NCI-H1930 (cell line): ENCODE measurements at regions not wholly inside any gene's neighbourhood (a gene's known extent, or its start where the extent isn't known, plus 50 kb on each side); places are given as distances from the start of the nearest gene placed in this dataset.

ENCODE experiments used
- DNase-seq, 2 experiments: peaks; one replicate each; lab custom pipeline; 2025; lab: John Stamatoyannopoulos, UW

DNA sequence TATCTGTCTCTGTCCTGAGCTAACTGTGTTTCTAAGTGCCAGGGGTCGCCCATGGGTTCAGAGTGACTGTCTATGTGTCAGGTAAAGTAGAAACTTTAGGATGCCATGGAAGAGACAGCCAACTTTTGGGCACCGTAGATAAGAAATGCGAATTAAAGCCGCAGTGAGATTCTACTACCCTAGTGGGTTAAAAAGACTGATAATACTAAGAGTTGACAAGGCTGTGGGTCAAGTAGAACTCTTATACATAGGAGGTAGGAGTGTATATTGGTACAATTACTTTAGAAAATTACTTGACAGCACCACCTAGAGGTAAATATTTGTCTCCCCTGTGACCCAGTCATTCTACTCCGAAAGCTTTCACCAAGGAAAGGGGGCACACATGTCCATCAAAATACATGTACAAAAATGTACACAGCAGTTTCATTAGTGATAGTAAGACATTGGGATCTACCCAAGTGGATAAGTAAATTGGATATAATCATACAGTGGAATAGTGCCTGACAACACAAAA, 371.3 kb downstream of the SLC4A3 start:
- DNase-seq, result no peak

DNA sequence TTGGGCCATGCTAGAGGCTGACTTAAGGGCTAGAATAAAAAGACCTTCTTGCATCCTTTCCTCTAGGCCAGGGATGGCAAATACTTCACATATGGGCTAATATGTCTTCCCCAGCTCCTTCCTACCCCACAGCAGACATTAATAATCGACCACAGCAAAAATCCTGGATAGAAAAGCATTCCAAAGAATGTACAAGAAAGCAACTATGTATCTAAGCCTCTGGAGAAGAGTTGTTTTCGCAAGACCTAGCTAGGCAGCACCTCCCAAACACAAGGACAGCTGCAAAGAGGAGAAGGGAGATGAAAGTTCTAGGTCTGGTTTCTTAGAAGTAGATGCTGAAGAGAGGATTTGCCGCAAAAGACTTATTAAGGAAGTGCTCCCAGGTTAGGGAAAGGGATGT, 372.6 kb downstream of the SLC4A3 start:
- DNase-seq, result no peak

DNA sequence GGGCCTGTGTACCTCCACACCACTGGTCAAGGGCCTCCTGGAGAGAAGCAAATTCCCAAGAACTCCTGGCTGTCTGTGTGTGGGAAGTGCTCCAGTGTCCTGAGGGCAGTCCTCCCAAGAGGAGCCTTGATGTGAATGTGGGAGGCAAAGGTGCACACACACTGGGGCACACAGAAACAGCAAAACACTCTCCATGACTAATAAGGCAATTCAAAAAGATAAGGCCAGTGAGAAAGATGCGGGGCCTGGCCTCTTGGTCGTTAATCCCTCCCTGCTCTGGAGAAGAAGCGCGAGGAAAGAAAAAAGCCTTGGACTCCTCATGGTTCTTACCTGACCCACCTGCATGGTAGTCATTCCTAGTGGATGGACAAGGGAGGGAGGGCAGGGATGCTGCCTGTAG, 373.2 kb downstream of the SLC4A3 start:
- no peak for DNase-seq

DNA sequence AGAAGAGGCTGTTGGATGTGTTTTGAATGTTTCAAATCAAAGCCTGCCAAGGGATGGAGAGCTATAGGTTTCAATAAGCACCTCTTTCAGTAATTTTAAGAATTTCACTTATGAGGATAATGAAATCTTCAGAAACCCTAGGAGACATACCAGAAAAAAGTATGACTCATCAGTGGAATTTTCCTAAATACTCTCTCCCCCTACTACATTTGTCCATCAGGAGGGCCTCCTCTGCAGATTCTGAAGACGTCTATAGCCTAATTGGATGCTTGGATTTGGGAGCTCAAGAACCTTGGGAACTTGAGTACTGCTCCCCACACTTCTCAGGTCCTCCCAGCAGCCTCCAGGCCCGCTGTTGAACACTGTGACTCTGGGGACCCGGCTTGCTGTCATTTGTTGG, 374.3 kb downstream of the SLC4A3 start:
- no peak for DNase-seq

DNA sequence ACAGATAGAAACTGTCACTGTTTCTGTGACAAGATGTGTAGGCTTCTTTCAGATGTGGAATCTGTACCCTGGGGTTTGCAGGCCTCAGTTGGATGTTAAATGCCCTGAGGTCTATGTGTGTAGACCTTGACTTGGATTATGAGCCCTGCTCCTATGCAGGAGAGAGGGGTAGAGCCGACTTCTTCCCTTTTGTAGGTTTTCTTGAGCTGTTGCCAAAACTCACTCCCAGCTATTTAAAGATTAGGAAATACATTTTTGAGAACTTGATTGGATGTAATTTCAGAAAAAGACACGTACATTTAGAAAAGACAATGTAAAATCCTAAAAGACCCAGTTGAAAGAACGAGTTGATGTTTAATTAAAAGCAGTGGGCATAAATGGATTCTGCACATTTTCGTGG, 374.8 kb downstream of the SLC4A3 start:
- no peak for DNase-seq

DNA sequence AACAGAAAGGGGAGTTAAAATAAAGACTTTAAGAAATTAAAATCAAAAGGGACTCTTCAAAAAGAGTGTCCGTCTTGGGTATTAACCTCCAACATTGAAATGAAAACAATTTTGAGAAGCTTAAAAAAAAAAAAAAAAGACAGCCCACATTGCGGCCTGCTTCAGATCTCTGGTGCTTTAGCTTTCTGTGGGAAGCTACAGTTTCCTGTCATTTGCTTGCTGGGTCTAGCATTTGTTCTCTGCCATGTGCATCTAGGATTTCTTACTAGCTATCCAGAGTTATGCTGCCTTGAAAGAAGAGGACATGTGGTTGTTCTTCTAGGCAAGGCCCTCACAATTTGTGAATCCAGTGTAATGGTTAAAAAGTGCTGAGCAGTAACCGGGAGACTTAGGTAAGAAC, 375.3 kb downstream of the SLC4A3 start:
- no peak for DNase-seq

DNA sequence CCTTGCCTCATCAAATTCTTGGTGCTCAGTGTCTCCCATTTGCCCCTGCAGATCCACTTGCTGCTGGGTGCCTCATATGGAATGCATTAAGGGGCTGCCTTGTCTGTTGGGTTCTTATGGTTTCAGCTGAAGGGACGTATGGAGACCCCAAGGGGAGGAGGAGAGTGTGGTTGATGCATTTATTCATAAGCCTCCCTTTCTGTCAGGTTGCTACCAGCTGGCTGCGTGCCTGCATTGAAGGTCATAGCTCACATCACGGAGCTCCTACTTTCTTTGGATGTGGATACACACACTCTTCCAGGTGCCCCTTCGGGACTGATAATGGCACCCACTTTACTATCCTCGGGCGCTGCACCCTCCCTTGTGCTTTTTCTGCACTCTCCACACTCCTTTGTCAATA, 377.9 kb downstream of the SLC4A3 start:
- DNase-seq, result no peak

DNA sequence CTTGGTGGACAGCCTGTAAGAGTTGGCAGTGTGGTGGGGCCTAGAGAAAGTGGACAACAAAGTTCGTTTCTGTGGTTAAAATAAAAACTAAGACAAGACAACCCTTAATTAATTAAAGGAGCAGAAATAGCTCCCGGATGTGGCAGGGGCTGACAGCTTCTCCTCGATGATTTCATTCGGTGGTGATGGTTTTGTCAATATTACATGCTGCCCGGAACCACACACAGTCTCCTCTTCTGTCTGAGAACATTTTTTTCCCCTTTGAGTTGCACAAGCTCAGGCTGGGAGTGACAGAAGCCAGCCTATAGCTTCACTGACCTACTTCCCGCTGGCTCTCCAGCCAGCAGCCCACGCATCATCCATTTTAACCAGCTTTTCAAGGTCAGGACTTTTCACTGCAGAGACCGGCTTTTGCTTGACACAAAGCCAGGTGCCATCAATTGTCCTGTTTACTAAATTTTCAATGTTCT, 378.8 kb downstream of the SLC4A3 start:
- DNase-seq, result no peak

DNA sequence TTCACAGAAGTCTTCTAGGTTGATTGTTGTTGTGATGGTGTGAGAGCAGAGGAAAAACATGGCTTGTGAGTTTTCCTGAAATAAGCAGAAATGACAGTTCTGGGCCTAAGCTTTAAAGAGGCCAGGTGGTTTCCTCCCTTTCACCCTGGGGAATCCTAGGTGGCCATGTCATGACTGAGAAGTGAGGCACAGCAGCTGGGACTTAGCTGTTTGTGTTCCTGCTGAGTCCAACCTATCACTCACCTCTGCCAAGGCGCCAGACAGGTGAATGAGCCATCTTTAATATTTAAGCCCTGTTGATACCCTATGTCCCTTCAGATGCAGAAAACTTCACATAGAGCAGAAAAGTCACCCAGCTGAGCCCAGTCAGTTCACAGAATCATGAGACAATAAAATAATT, 384.4 kb downstream of the SLC4A3 start:
- DNase-seq, result no peak

GRCh38 chr2:220014961-220015360, 387.5 kb downstream of the SLC4A3 start:
- DNase-seq, result no peak

GRCh38 chr2:220015576-220015975, 388.1 kb downstream of the SLC4A3 start:
- DNase-seq, result no peak

GRCh38 chr2:220025207-220025606, 397.8 kb downstream of the SLC4A3 start:
- no peak for DNase-seq

- no peak for DNase-seq
These were observed 401.6 kb downstream of the SLC4A3 start for GRCh38 chr2:220029013-220029412.

- no peak for DNase-seq
These were observed 406.1 kb downstream of the SLC4A3 start for GRCh38 chr2:220033546-220033945.

DNA sequence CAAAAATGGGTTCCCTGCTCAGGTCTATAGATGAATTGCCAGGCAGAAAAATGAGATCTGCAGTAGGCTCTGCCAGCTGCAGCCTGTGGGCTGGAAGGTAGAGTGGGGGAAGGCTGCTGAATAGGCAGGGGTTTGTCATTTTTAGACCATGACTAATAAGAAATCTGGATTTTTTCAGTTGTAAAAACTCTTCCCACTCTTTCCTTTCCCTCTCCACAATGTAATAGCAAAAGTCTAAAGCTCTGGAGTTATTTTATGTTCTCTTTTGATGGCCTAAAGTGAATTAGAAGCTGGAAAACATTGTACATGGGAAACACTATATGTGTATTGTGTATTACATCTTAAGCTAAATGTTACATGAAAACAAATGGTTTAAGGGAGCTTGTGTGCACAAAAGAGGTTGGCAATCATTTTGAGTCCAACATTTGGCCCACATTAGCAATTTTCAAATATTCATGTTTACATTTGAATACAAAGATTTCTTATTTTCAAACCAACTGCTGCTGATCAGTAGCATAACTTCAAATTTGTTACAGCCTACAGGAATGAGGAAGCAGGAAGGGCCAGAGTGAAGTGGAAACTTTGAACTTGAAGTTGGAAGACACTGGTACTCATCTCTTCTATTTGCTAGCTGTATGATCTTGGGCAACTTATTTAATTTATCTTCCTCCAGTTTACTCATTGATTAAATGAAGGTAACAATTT, 407.1 kb downstream of the SLC4A3 start:
- no peak for DNase-seq

DNA sequence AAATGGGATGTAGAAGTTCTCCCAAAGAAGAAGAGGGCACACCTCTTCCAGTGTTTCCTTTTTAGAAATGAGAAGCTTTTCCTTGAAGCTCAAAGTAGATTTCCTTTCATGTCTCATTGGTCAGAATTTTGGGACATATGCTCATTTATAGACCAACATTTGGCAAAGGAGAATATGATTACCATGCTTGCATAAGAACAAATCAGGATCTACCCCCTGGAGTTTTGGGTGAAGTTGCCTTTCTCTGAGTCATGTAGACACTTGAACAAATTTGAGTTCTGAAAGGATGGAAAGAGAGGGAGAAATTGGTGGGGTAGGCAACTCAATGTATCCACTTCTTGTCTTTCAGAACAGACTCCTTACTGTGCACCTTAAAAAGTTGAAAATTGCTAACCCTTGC, 409.0 kb downstream of the SLC4A3 start:
- no peak for DNase-seq

- DNase-seq, result no peak
These were observed 412.9 kb downstream of the SLC4A3 start for GRCh38 chr2:220040346-220040745.

DNA sequence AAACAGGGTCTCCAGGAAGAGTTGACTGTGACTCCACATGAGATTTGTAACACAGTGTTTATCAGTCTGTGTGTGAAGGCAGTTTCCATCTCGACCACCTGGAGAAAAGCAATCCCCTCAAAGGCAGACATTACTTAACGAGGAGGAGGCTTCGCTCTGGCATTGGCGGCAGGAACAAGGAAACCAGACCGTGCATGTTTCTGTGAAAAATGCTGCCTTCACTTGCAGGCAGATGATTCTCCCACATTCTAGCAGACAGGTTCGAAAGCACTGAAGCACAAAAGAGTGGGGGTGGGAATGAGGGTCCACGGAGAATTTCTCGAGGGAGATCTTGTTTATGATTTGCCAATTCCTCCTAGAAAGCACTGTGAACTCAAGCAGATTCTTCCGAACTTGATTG, 414.0 kb downstream of the SLC4A3 start:
- DNase-seq, result no peak

- no peak for DNase-seq
These were observed 415.9 kb downstream of the SLC4A3 start for GRCh38 chr2:220043155-220043989.

- DNase-seq, result no peak
These were observed 416.5 kb downstream of the SLC4A3 start for GRCh38 chr2:220043990-220044335.

DNA sequence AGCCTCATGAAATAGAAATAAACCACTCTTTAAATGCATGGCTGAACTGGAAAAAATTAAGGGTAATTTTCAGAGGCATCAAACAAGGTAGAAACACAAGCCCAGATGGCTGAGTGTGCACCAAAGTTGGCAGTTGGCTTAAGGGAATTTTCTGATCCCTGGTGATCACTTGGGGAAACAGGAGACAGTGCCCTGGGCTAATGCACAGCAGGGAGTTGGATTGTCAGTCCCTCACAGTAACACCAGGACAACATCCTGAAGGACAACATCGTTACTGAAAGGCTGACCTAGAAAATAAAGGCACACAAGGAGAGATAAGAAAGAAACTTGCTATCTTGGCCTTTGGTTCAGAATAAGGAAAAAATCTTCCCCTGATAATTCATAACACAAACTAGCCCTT, 417.0 kb downstream of the SLC4A3 start:
- DNase-seq, result no peak

DNA sequence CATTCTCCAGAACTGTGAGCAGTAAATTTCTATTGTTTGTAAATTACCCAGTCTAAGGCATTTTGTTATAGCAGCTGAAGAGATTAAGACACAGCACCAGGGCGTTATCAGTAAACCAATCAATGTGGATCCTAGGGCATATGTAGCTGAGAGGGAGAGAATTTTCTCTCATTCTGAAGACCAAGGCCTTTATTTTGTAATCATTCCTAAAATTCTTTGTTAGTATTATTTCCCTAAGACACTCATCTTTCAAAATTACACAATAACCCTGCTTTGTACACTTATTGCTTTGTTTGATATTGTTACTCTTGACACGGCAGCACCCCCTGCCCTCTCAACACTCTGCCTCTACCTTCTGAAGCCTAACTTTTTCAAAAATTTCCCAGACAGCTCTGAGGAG, 419.1 kb downstream of the SLC4A3 start:
- no peak for DNase-seq

DNA sequence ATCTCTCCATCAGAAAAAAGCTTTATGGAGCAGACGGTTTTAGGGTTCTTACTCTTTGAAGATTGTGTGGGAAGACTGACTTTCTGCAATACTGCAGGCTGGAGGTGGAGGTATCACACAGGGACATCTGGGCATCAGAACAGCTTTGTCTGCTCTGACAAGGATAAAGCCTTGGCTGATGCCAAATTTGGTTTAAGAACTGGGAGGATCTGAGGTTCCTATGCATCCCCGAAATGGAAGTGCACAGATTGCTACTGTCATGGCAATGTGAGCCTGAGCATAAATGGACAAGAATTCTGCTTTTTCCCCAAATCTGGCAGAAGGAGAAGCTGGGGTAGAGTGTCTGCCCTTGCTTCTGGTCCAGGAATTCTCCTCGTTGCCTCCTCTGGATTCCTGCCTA, 424.3 kb downstream of the SLC4A3 start:
- DNase-seq, result no peak
